ENCODE measurements at regions not wholly inside any gene's neighbourhood (a gene's known extent, or its start where the extent isn't known, plus 50 kb on each side); places are given as distances from the start of the nearest gene placed in this dataset.

DNA sequence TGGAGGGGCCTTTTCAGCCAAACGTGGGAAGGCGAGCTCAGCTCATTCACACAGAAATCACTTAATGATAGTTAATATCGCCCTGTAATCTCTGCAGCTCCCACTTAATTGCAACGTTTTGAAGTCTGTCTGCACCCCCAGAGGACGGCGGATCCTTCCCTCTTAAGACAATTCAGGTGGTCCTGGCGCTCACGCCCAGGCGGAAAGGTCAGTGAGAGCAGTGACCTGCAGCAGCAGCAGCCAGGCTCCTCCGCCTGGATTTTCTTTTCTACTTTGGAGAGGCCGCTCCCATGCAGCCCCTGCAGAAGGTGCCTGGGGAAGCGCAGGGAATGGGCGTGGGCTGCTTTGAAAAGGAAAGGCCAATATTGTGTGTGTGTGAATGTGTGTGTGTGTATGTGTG is 400.9 kb upstream of the IRX1 start:
- intact Hi-C loops (cut with micrococcal nuclease; ENCODE audit: unreplicated experiment) (no loop called here), in situ Hi-C loops (cut with HindIII; ENCODE audit: low pct_unique_long_range_greater_than_20kb, low sequenced_read_pairs) (no loop called here)
- ChIA-PET CTCF (no interaction called here), POLR2A (no interaction called here)
- DNase-seq (ENCODE audit: low read depth, low spot score) (no peak), ATAC-seq (no peak)
- H3K4me3 ChIP-seq (ENCODE audit: low read depth in 2 of 2, low read length in 2 of 2): no peak overlapping the region
- H3K4me1 ChIP-seq (ENCODE audit: control insufficient read depth, insufficient read depth, low read length): no peaks in the 10 kb centered on the region
- H3K27me3 ChIP-seq (ENCODE audit: control insufficient read depth, insufficient read depth, low read length): peaks cover 15% of the 10 kb centered on the region
- H3K36me3 ChIP-seq (ENCODE audit: control insufficient read depth, insufficient read depth, low read length): no peaks in the 10 kb centered on the region
- no TSS peak for BruUV-seq (replicated peaks)
- H3K27ac ChIP-seq (ENCODE audit: low read length): no peak overlapping the region
- TF ChIP-seq, protein P1, sequence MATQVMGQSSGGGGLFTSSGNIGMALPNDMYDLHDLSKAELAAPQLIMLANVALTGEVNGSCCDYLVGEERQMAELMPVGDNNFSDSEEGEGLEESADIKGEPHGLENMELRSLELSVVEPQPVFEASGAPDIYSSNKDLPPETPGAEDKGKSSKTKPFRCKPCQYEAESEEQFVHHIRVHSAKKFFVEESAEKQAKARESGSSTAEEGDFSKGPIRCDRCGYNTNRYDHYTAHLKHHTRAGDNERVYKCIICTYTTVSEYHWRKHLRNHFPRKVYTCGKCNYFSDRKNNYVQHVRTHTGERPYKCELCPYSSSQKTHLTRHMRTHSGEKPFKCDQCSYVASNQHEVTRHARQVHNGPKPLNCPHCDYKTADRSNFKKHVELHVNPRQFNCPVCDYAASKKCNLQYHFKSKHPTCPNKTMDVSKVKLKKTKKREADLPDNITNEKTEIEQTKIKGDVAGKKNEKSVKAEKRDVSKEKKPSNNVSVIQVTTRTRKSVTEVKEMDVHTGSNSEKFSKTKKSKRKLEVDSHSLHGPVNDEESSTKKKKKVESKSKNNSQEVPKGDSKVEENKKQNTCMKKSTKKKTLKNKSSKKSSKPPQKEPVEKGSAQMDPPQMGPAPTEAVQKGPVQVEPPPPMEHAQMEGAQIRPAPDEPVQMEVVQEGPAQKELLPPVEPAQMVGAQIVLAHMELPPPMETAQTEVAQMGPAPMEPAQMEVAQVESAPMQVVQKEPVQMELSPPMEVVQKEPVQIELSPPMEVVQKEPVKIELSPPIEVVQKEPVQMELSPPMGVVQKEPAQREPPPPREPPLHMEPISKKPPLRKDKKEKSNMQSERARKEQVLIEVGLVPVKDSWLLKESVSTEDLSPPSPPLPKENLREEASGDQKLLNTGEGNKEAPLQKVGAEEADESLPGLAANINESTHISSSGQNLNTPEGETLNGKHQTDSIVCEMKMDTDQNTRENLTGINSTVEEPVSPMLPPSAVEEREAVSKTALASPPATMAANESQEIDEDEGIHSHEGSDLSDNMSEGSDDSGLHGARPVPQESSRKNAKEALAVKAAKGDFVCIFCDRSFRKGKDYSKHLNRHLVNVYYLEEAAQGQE (IDR thresholded peaks at IDR 0.05; ENCODE audit: insufficient read depth in 1 of 2, low read depth in 2 of 2, low read length in 1 of 2): no peak
- TF ChIP-seq, protein P2, sequence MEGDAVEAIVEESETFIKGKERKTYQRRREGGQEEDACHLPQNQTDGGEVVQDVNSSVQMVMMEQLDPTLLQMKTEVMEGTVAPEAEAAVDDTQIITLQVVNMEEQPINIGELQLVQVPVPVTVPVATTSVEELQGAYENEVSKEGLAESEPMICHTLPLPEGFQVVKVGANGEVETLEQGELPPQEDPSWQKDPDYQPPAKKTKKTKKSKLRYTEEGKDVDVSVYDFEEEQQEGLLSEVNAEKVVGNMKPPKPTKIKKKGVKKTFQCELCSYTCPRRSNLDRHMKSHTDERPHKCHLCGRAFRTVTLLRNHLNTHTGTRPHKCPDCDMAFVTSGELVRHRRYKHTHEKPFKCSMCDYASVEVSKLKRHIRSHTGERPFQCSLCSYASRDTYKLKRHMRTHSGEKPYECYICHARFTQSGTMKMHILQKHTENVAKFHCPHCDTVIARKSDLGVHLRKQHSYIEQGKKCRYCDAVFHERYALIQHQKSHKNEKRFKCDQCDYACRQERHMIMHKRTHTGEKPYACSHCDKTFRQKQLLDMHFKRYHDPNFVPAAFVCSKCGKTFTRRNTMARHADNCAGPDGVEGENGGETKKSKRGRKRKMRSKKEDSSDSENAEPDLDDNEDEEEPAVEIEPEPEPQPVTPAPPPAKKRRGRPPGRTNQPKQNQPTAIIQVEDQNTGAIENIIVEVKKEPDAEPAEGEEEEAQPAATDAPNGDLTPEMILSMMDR (IDR thresholded peaks at IDR 0.05): no peak
- TF ChIP-seq TCF7L2 (IDR thresholded peaks at IDR 0.05; ENCODE audit: low read depth, low read length): no peak
- no peaks in the 10 kb centered on the region for H3K9me3 ChIP-seq (ENCODE audit: control insufficient read depth, insufficient read depth, low read depth, low read length)

GRCh38 chr5:3194271-3194670 is 401.4 kb upstream of the IRX1 start:
- Histone ChIP-seq H3K4me1 (ENCODE audit: control insufficient read depth, insufficient read depth, low read length) (no peaks in the 10 kb centered on the region), H3K27me3 (ENCODE audit: control insufficient read depth, insufficient read depth, low read length) (peaks cover 14% of the 10 kb centered on the region), H3K36me3 (ENCODE audit: control insufficient read depth, insufficient read depth, low read length) (no peaks in the 10 kb centered on the region), H3K4me3 (ENCODE audit: low read depth in 2 of 2, low read length in 2 of 2) (no peak overlapping the region), H3K9me3 (ENCODE audit: control insufficient read depth, insufficient read depth, low read depth, low read length) (no peaks in the 10 kb centered on the region), H3K27ac (ENCODE audit: low read length) (no peak overlapping the region)
- CTCF ChIA-PET: interaction anchor here (0.5 kb wide), 1 partner anchor 74 kb away, joined by 4 read pairs; no protein-coding TSS in a partner anchor
- DNase-seq (ENCODE audit: low read depth, low spot score) (no peak), ATAC-seq (no peak)
- TF ChIP-seq, protein P1 (IDR thresholded peaks at IDR 0.05; ENCODE audit: insufficient read depth in 1 of 2, low read depth in 2 of 2, low read length in 1 of 2): no peak
- TF ChIP-seq, protein P2 (IDR thresholded peaks at IDR 0.05): no peak
- TF ChIP-seq TCF7L2 (IDR thresholded peaks at IDR 0.05; ENCODE audit: low read depth, low read length) (no peak), SIN3A (IDR thresholded peaks at IDR 0.05; ENCODE audit: borderline replicate concordance, insufficient read depth, low read depth, low read length) (no peak), POLR2AphosphoS5 (IDR thresholded peaks at IDR 0.05; ENCODE audit: low read depth, low read length) (no peak)
- BruUV-seq (replicated peaks): no TSS peak
- POLR2A ChIA-PET: no interaction called here
- in situ Hi-C loops (cut with HindIII; ENCODE audit: low pct_unique_long_range_greater_than_20kb, low sequenced_read_pairs): no loop called here
- intact Hi-C loops (cut with micrococcal nuclease; ENCODE audit: unreplicated experiment): no loop called here

All from Panc1 (cell line).